Transverse colon (tissue), 4 donors: ENCODE measurements at regions not wholly inside any gene's neighbourhood (a gene's known extent, or its start where the extent isn't known, plus 50 kb on each side); places are given as distances from the start of the nearest gene placed in this dataset.

ENCODE experiments used
- DNase-seq: peaks from one replicate; pipeline ENCODE4 v3.0.0-alpha.2; 2019
- H3K27ac ChIP-seq, 4 donors: fragments of 200-600 bp; sonication (generic); 2 replicates each; pipeline ENCODE4 v1.5.1; 2016 to 2018; ENCODE audit warnings: inconsistent platforms in 4 of 4
- H3K27me3 ChIP-seq: fragments of 200-600 bp; sonication (generic); 2 replicates; pipeline ENCODE4 v1.5.1; 2017; ENCODE audit warnings: inconsistent platforms
- H3K36me3 ChIP-seq, 4 donors: fragments of 200-600 bp; sonication (generic); 2 replicates each; pipeline ENCODE4 v1.5.1; 2017 to 2019; ENCODE audit warnings: inconsistent platforms in 4 of 4
- H3K4me1 ChIP-seq, 4 donors: fragments of 200-600 bp; sonication (generic); 2 replicates each; pipeline ENCODE4 v1.5.1; 2017 to 2020; ENCODE audit warnings: inconsistent platforms in 4 of 4
- H3K4me3 ChIP-seq, 4 donors: fragments of 200-600 bp; sonication (generic); 1 replicate in 1 of 4; 2 replicates in 3 of 4; pipeline versions ENCODE4 v1.5.1 to v1.6.1; 2017 to 2019; ENCODE audit warnings: inconsistent platforms in 4 of 4
- H3K9me3 ChIP-seq, 2 donors: fragments of 200-600 bp; sonication (generic); 2 replicates each; pipeline ENCODE4 v1.5.1; 2017 to 2019; ENCODE audit warnings: inconsistent platforms in 2 of 2
- EP300 ChIP-seq: sonication (generic); formaldehyde crosslinking; IDR thresholded peaks from one replicate; pipeline ENCODE4 v1.6.1; 2017; ENCODE audit warnings: antibody characterized with exemption, low read depth
- POLR2A ChIP-seq: fragments of 450-650 bp; IDR thresholded peaks from one replicate; pipeline ENCODE4 v1.6.1; 2016; ENCODE audit warnings: antibody characterized with exemption, mild to moderate bottlenecking, moderate library complexity
- POLR2AphosphoS5 ChIP-seq, 3 donors: sonication (generic); formaldehyde crosslinking; IDR thresholded peaks; one replicate each; pipeline ENCODE4 v1.6.1; 2016; ENCODE audit warnings: antibody characterized with exemption in 3 of 3
- WGBS, 2 donors: methylation state at CpG; one replicate each; pipeline ENCODE4 v1.1.5; 2018; ENCODE audit warnings: low coverage in 1 of 2; 5-methylcytosine and 5-hydroxymethylcytosine counted together
- in situ Hi-C, 4 donors: fragments of 200-750 bp; cut with MboI; loops; one replicate each; pipeline versions ENCODE4 v1.15.0 to v1.15.1; 2017; ENCODE audit warnings: low sequenced_read_pairs in 3 of 4, low pct_ligation_motif_present in 1 of 4, low pct_unique_long_range_greater_than_20kb in 1 of 4
- intact Hi-C: fragments of 100-400 bp; cut with DNase I; formaldehyde crosslinking; loops from one replicate; pipeline ENCODE4 v1.15.1; 2023; ENCODE audit warnings: low total_unique reads
- TF ChIP-seq, protein P1 (sequence below), 5 experiments: fragments of 200-600 bp in 3 of 5; fragments of 450-650 bp in 2 of 5; sonication (generic) in 3 of 5; IDR thresholded peaks; 1 replicate in 2 of 5; 2 replicates in 3 of 5; pipeline ENCODE4 v1.5.1; 2016 to 2017; ENCODE audit warnings: antibody characterized with exemption in 5 of 5, inconsistent platforms in 3 of 5, mild to moderate bottlenecking in 2 of 5, moderate library complexity in 1 of 5

DNA sequence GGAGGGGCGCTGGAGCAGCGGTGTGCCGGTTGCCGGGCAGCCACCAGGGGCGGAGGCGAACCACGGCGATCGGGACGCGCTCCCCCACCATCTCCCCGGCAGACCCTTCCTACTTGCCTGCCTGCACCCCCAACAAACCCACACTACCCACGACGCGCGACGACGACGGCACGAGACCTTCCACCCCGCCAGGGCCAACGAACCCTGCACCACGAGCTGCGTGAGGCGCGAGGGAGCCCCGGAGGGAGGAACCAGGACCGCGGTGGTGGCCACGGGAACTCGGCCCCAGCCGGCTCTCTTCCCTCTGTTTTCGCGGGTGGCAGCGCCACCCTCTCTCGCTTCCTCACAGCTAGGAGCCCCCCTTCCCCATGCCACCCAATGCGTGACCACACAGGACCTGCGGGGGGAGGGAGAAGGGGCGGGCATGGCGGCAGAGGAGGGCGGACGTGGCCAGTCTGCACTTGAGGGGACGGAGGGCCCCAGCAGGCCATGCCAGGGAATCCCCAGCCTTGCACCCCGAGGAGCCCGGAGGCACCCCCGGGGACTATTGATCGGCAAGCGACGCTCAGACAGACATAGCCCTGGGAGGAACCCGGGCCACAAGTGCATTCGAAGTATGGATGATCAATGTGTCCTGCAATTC is 1516.4 kb upstream of the DEFB115 start:
- WGBS, 2 donors, result 86% methylated on average over 51 of the region's 51 CpGs; no CpG with 5 or more reads in 1 of the 2 donors
- no peak for TF ChIP-seq EP300
- TF ChIP-seq, protein P1, sequence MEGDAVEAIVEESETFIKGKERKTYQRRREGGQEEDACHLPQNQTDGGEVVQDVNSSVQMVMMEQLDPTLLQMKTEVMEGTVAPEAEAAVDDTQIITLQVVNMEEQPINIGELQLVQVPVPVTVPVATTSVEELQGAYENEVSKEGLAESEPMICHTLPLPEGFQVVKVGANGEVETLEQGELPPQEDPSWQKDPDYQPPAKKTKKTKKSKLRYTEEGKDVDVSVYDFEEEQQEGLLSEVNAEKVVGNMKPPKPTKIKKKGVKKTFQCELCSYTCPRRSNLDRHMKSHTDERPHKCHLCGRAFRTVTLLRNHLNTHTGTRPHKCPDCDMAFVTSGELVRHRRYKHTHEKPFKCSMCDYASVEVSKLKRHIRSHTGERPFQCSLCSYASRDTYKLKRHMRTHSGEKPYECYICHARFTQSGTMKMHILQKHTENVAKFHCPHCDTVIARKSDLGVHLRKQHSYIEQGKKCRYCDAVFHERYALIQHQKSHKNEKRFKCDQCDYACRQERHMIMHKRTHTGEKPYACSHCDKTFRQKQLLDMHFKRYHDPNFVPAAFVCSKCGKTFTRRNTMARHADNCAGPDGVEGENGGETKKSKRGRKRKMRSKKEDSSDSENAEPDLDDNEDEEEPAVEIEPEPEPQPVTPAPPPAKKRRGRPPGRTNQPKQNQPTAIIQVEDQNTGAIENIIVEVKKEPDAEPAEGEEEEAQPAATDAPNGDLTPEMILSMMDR (IDR thresholded peaks at IDR 0.05), result no peak
- TF ChIP-seq POLR2A, result no peak
- TF ChIP-seq POLR2AphosphoS5 (IDR thresholded peaks at IDR 0.05), result no peak
- no peak overlapping the region for H3K27ac ChIP-seq
- no peaks in the 10 kb centered on the region for H3K4me1 ChIP-seq
- H3K9me3 ChIP-seq, result peaks cover 11 to 39% of the 10 kb centered on the region in 2 donors
- in situ Hi-C loops, result no loop called here
- H3K36me3 ChIP-seq, result no peaks in the 10 kb centered on the region
- peaks cover 28% of the 10 kb centered on the region for H3K27me3 ChIP-seq
- intact Hi-C loops, result no loop called here
- no peak overlapping the region for H3K4me3 ChIP-seq
- DNase-seq, result no peak

GRCh38 chr20:29741594-29741893 is 1515.9 kb upstream of the DEFB115 start:
- peaks cover 28% of the 10 kb centered on the region for H3K27me3 ChIP-seq
- H3K27ac ChIP-seq, result no peak overlapping the region
- H3K9me3 ChIP-seq, result peaks cover 11 to 39% of the 10 kb centered on the region in 2 donors
- no peak for DNase-seq
- intact Hi-C loops (no loop called here), in situ Hi-C loops (no loop called here)
- 78 to 93% methylated on average over 5 to 13 of the region's 13 CpGs for WGBS, 2 donors
- no peak overlapping the region for H3K4me3 ChIP-seq
- no peaks in the 10 kb centered on the region for H3K4me1 ChIP-seq
- no peaks in the 10 kb centered on the region for H3K36me3 ChIP-seq
- TF ChIP-seq POLR2AphosphoS5 (IDR thresholded peaks at IDR 0.05) (no peak), POLR2A (no peak), EP300 (no peak)
- TF ChIP-seq, protein P1 (IDR thresholded peaks at IDR 0.05), result no peak

GRCh38 chr20:29741894-29742698 is 1515.4 kb upstream of the DEFB115 start:
- no peak overlapping the region for H3K4me3 ChIP-seq
- no peak overlapping the region for H3K27ac ChIP-seq
- WGBS, 2 donors, result 86% methylated on average over 86 of the region's 88 CpGs; no CpG with 5 or more reads in 1 of the 2 donors
- TF ChIP-seq POLR2A, result no peak
- TF ChIP-seq, protein P1 (IDR thresholded peaks at IDR 0.05), result no peak
- TF ChIP-seq EP300, result no peak
- TF ChIP-seq POLR2AphosphoS5 (IDR thresholded peaks at IDR 0.05), result no peak
- DNase-seq, result no peak
- intact Hi-C loops, result no loop called here
- no peaks in the 10 kb centered on the region for H3K36me3 ChIP-seq
- H3K27me3 ChIP-seq, result peaks cover 28% of the 10 kb centered on the region
- peaks cover 11 to 38% of the 10 kb centered on the region in 2 donors for H3K9me3 ChIP-seq
- in situ Hi-C loops, result no loop called here
- H3K4me1 ChIP-seq, result no peaks in the 10 kb centered on the region

- peaks cover 9 to 33% of the 10 kb centered on the region in 2 donors for H3K9me3 ChIP-seq
Observed at GRCh38 chr20:29742699-29743100, 1514.8 kb upstream of the DEFB115 start.

More at GRCh38 chr20:29742699-29743100, 1514.8 kb upstream of the DEFB115 start:
- Histone ChIP-seq H3K27ac (no peak overlapping the region), H3K27me3 (peaks cover 28% of the 10 kb centered on the region), H3K4me1 (no peaks in the 10 kb centered on the region), H3K36me3 (no peaks in the 10 kb centered on the region), H3K4me3 (no peak overlapping the region)
- intact Hi-C loops, result no loop called here
- 89% methylated on average over 40 of the region's 41 CpGs; no CpG with 5 or more reads in 1 of the 2 donors for WGBS, 2 donors
- in situ Hi-C loops, result no loop called here
- TF ChIP-seq EP300 (no peak), POLR2A (no peak), POLR2AphosphoS5 (IDR thresholded peaks at IDR 0.05) (no peak)
- TF ChIP-seq, protein P1 (IDR thresholded peaks at IDR 0.05), result no peak
- no peak for DNase-seq
